HG02884 (cell line): ENCODE measurements at regions not wholly inside any gene's neighbourhood (a gene's known extent, or its start where the extent isn't known, plus 50 kb on each side); places are given as distances from the start of the nearest gene placed in this dataset.

Experiments
- ATAC-seq: cut with Tn5 transposase; IDR thresholded peaks from one replicate; pipeline ENCODE4 v1.9.1; 2021; ENCODE audit warnings: mild to moderate bottlenecking, moderate library complexity; ENCODE audit not compliant: unreplicated experiment

GRCh38 chr14:96979611-96980074 is 182.5 kb downstream of the VRK1 start:
- ATAC-seq = no peak

GRCh38 chr14:96980835-96981234 is 183.7 kb downstream of the VRK1 start:
- ATAC-seq = no peak

- no peak for ATAC-seq
These were observed 189.3 kb downstream of the VRK1 start for GRCh38 chr14:96986256-96987085.

- peak; percentile 59 for ATAC-seq
These were observed 189.9 kb downstream of the VRK1 start for GRCh38 chr14:96987086-96987474.

- ATAC-seq = no peak
These were observed 190.6 kb downstream of the VRK1 start for GRCh38 chr14:96987771-96988170.

- no peak for ATAC-seq
These were observed 192.1 kb downstream of the VRK1 start for GRCh38 chr14:96989306-96989705.

- no peak for ATAC-seq
These were observed 194.0 kb downstream of the VRK1 start for GRCh38 chr14:96991226-96991625.

GRCh38 chr14:96994999-96995398 is 197.8 kb downstream of the VRK1 start:
- ATAC-seq = no peak

GRCh38 chr14:96997269-96997668 is 200.1 kb downstream of the VRK1 start:
- no peak for ATAC-seq

GRCh38 chr14:96997996-96998395 is 200.8 kb downstream of the VRK1 start:
- ATAC-seq = no peak

GRCh38 chr14:96999654-97000155 is 202.5 kb downstream of the VRK1 start:
- ATAC-seq = no peak

GRCh38 chr14:97002454-97002853 is 205.3 kb downstream of the VRK1 start:
- ATAC-seq = no peak

GRCh38 chr14:97005934-97006333 is 208.8 kb downstream of the VRK1 start:
- no peak for ATAC-seq

GRCh38 chr14:97010491-97011160 is 213.4 kb downstream of the VRK1 start:
- ATAC-seq = no peak

GRCh38 chr14:97013878-97014277 is 216.7 kb downstream of the VRK1 start:
- ATAC-seq = no peak

- ATAC-seq = no peak
These were observed 223.8 kb downstream of the VRK1 start for GRCh38 chr14:97021001-97021400.

- no peak for ATAC-seq
These were observed 224.5 kb downstream of the VRK1 start for GRCh38 chr14:97021571-97022168.

GRCh38 chr14:97022741-97023140 is 225.6 kb downstream of the VRK1 start:
- no peak for ATAC-seq

- no peak for ATAC-seq
These were observed 226.7 kb downstream of the VRK1 start for GRCh38 chr14:97023871-97024270.

GRCh38 chr14:97024300-97024699 is 227.1 kb downstream of the VRK1 start:
- no peak for ATAC-seq

- no peak for ATAC-seq
These were observed 228.5 kb downstream of the VRK1 start for GRCh38 chr14:97025722-97026121.
